IMR-90 (cell line): ENCODE measurements at regions not wholly inside any gene's neighbourhood (a gene's known extent, or its start where the extent isn't known, plus 50 kb on each side); places are given as distances from the start of the nearest gene placed in this dataset.

Experiments
- ATAC-seq: fragments of 200-7000 bp; cut with Tn5 transposase; 2 replicates; pipeline ENCODE4 v1.9.1; 2020; ENCODE audit warnings: low read depth, mild to moderate bottlenecking, moderate library complexity
- BruUV-seq: library from RNA; stranded (reverse); fragments of 400-500 nt; replicated peaks from 2 replicates; lab custom pipeline; 2021; lab: Mats Ljungman, UMichigan
- CTCF ChIA-PET: fragments of 300-600 bp; formaldehyde crosslinking; extraction: SDS; loops from one replicate; lab custom pipeline; 2021; ENCODE audit warnings: antibody characterized with exemption; lab: Yijun Ruan, JAX
- POLR2A ChIA-PET: fragments of 300-600 bp; sonication (Branson Sonifier 250); formaldehyde crosslinking; loops from one replicate; lab custom pipeline; 2022; ENCODE audit warnings: antibody characterized with exemption; ENCODE audit not compliant: unreplicated experiment; lab: Charles Lee
- DNase-seq: peaks from one replicate; pipeline ENCODE4 v3.0.0; 2013
- H2AFZ ChIP-seq: replicated peaks from 2 replicates; pipeline ENCODE3; 2013; ENCODE audit warnings: low read length, mild to moderate bottlenecking; ENCODE audit not compliant: poor library complexity
- H2AK5ac ChIP-seq: 2 replicates; pipeline ENCODE4 v1.6.1; 2013; ENCODE audit warnings: low read depth, low read length, inconsistent platforms
- H2AK9ac ChIP-seq: replicated peaks from 2 replicates; pipeline ENCODE3; 2013; ENCODE audit warnings: mild to moderate bottlenecking, low read depth, low read length, moderate library complexity; ENCODE audit not compliant: poor library complexity
- H2BK120ac ChIP-seq: 2 replicates; pipeline ENCODE4 v1.6.1; 2013; ENCODE audit warnings: low read depth, low read length, inconsistent platforms
- H2BK15ac ChIP-seq: 3 replicates; pipeline ENCODE4 v1.6.1; 2013; ENCODE audit warnings: low read depth, low read length, inconsistent platforms
- H2BK20ac ChIP-seq: 2 replicates; pipeline ENCODE4 v1.6.1; 2013; ENCODE audit warnings: low read depth, mild to moderate bottlenecking, inconsistent platforms, low read length, moderate library complexity
- H2BK5ac ChIP-seq: 2 replicates; pipeline ENCODE4 v1.6.1; 2013; ENCODE audit warnings: mild to moderate bottlenecking, low read depth, low read length, inconsistent platforms; ENCODE audit not compliant: poor library complexity, severe bottlenecking
- H3K14ac ChIP-seq: replicated peaks from 2 replicates; pipeline ENCODE4 v1.6.1; 2013; ENCODE audit warnings: low read depth, low read length, inconsistent platforms
- H3K18ac ChIP-seq: 2 replicates; pipeline ENCODE4 v1.6.1; 2013; ENCODE audit warnings: low read depth, low read length, control low read depth
- H3K23ac ChIP-seq: 2 replicates; pipeline ENCODE4 v1.6.1; 2013; ENCODE audit warnings: low read depth, low read length, inconsistent platforms
- H3K27ac ChIP-seq: 2 replicates; pipeline ENCODE4 v1.5.1; 2013; ENCODE audit warnings: mild to moderate bottlenecking, control low read depth, low read length; ENCODE audit not compliant: insufficient read depth
- H3K27me3 ChIP-seq: 2 replicates; pipeline ENCODE4 v1.6.1; 2013; ENCODE audit warnings: low read length; ENCODE audit not compliant: control insufficient read depth, insufficient read depth
- H3K36me3 ChIP-seq: 2 replicates; pipeline ENCODE4 v1.6.1; 2013; ENCODE audit warnings: low read length, mixed read lengths; ENCODE audit not compliant: control insufficient read depth, insufficient read depth
- H3K4ac ChIP-seq: 2 replicates; pipeline ENCODE4 v1.6.1; 2013; ENCODE audit warnings: low read depth, low read length, inconsistent platforms
- H3K4me1 ChIP-seq: 2 replicates; pipeline ENCODE4 v1.6.1; 2013; ENCODE audit warnings: low read length, mixed read lengths; ENCODE audit not compliant: control insufficient read depth, insufficient read depth
- H3K4me2 ChIP-seq: 2 replicates; pipeline ENCODE4 v1.6.1; 2013; ENCODE audit warnings: low read depth, mild to moderate bottlenecking, control low read depth, low read length, moderate library complexity
- H3K4me3 ChIP-seq: 2 replicates; pipeline ENCODE4 v1.5.1; 2013; ENCODE audit warnings: low read depth, mild to moderate bottlenecking, control low read depth, low read length, moderate library complexity; ENCODE audit not compliant: insufficient read depth
- H3K56ac ChIP-seq: 2 replicates; pipeline ENCODE4 v1.6.1; 2013; ENCODE audit warnings: low read length, inconsistent platforms; ENCODE audit not compliant: insufficient read depth; ENCODE audit errors: extremely low read depth
- H3K79me1 ChIP-seq, 2 experiments: 2 replicates each; pipeline ENCODE4 v1.6.1; 2013; ENCODE audit warnings: low read length in 2 of 2, inconsistent platforms in 1 of 2, low read depth in 1 of 2
- H3K9ac ChIP-seq: 2 replicates; pipeline ENCODE4 v1.6.1; 2013; ENCODE audit warnings: low read depth, low read length, control low read depth
- H3K9me1 ChIP-seq: 2 replicates; pipeline ENCODE4 v1.6.1; 2013; ENCODE audit warnings: low read length, inconsistent platforms; ENCODE audit not compliant: insufficient read depth
- H3K9me3 ChIP-seq: 2 replicates; pipeline ENCODE4 v1.6.1; 2013; ENCODE audit warnings: low read length; ENCODE audit not compliant: control insufficient read depth, insufficient read depth
- H4K20me1 ChIP-seq: 2 replicates; pipeline ENCODE4 v1.6.1; 2013; ENCODE audit warnings: low read length, inconsistent platforms; ENCODE audit not compliant: insufficient read depth
- H4K5ac ChIP-seq: 2 replicates; pipeline ENCODE4 v1.6.1; 2013; ENCODE audit warnings: mild to moderate bottlenecking, low read depth, low read length, control low read depth
- H4K8ac ChIP-seq, 2 experiments: 2 replicates each; pipeline ENCODE4 v1.6.1; 2013; ENCODE audit warnings: low read depth in 2 of 2, low read length in 2 of 2, control low read depth in 1 of 2, inconsistent platforms in 1 of 2
- H4K91ac ChIP-seq: 2 replicates; pipeline ENCODE4 v1.6.1; 2013; ENCODE audit warnings: low read depth, low read length, inconsistent platforms; ENCODE audit not compliant: insufficient read depth
- BHLHE40 ChIP-seq: fragments of 150-350 bp; IDR thresholded peaks from 2 replicates; pipeline ENCODE4 v1.6.1; 2016; ENCODE audit warnings: mild to moderate bottlenecking, low read depth, low read length
- CEBPB ChIP-seq: IDR thresholded peaks from 2 replicates; pipeline ENCODE4 v1.6.1; 2012; ENCODE audit warnings: low read depth, low read length, improper control_type of control experiment
- CHD1 ChIP-seq: IDR thresholded peaks from 2 replicates; pipeline ENCODE4 v1.6.1; 2012; ENCODE audit warnings: low read depth, low read length, improper control_type of control experiment
- FOS ChIP-seq: fragments of 150-350 bp; IDR thresholded peaks from 2 replicates; pipeline ENCODE4 v1.6.1; 2016; ENCODE audit warnings: low read depth, low read length
- MAFK ChIP-seq: IDR thresholded peaks from 2 replicates; pipeline ENCODE4 v1.6.1; 2012; ENCODE audit warnings: low read depth, low read length, improper control_type of control experiment
- MAZ ChIP-seq: IDR thresholded peaks from 2 replicates; pipeline ENCODE4 v1.6.1; 2012; ENCODE audit warnings: low read depth, mild to moderate bottlenecking, low read length, improper control_type of control experiment, moderate library complexity, borderline replicate concordance
- MXI1 ChIP-seq: IDR thresholded peaks from 2 replicates; pipeline ENCODE4 v1.6.1; 2012; ENCODE audit warnings: low read depth, mild to moderate bottlenecking, low read length, moderate library complexity, borderline replicate concordance
- NFE2L2 ChIP-seq: fragments of 150-350 bp; IDR thresholded peaks from 2 replicates; pipeline ENCODE4 v1.6.1; 2016; ENCODE audit warnings: low read depth, mild to moderate bottlenecking, low read length
- POLR2A ChIP-seq: IDR thresholded peaks from 2 replicates; pipeline ENCODE4 v1.6.1; 2012; ENCODE audit warnings: mild to moderate bottlenecking, low read depth, low read length
- RAD21 ChIP-seq: IDR thresholded peaks from 2 replicates; pipeline ENCODE4 v1.6.1; 2012; ENCODE audit warnings: low read length, improper control_type of control experiment
- RCOR1 ChIP-seq: IDR thresholded peaks from 2 replicates; pipeline ENCODE4 v1.6.1; 2012; ENCODE audit warnings: mild to moderate bottlenecking, low read length, improper control_type of control experiment; ENCODE audit not compliant: insufficient replicate concordance
- RFX5 ChIP-seq: IDR thresholded peaks from 2 replicates; pipeline ENCODE4 v1.8.0; 2012; ENCODE audit warnings: low read depth, mild to moderate bottlenecking, low read length, moderate library complexity
- SMC3 ChIP-seq: fragments of 150-350 bp; IDR thresholded peaks from 2 replicates; pipeline ENCODE4 v1.6.1; 2016; ENCODE audit warnings: low read depth, mild to moderate bottlenecking, antibody characterized with exemption, low read length, moderate library complexity
- WGBS, 2 experiments: methylation state at CpG; one replicate each; pipeline versions ENCODE4 v1.1.5 to v1.1.7; 2013; ENCODE audit warnings: missing lambda C conversion rate in 2 of 2; ENCODE audit not compliant: insufficient read length in 1 of 2; ENCODE audit errors: extremely low coverage in 2 of 2; 5-methylcytosine and 5-hydroxymethylcytosine counted together
- dilution Hi-C: fragments of 300-500 bp; cut with HindIII; formaldehyde crosslinking; loops from one replicate; pipeline ENCODE4 v1.14.3; 2018; ENCODE audit warnings: low sequenced_read_pairs; ENCODE audit not compliant: unreplicated experiment
- in situ Hi-C: fragments of 300-500 bp; cut with MboI; formaldehyde crosslinking; loops from 3 replicates; pipeline ENCODE4 v1.14.3; 2019; ENCODE audit warnings: low sequenced_read_pairs, inconsistent platforms, mixed read lengths
- intact Hi-C: fragments of 100-400 bp; cut with micrococcal nuclease; formaldehyde crosslinking; loops from 2 replicates; pipeline ENCODE4 v1.10.0; 2022
- TF ChIP-seq, protein P1 (sequence below): fragments of 150-350 bp; IDR thresholded peaks from 2 replicates; pipeline ENCODE4 v1.6.1; 2017; ENCODE audit warnings: mild to moderate bottlenecking, antibody characterized with exemption, low read length, low read depth
- TF ChIP-seq, protein P2 (sequence below): fragments of 150-350 bp; IDR thresholded peaks from 2 replicates; pipeline ENCODE4 v1.6.1; 2016; ENCODE audit warnings: low read depth, mild to moderate bottlenecking, low read length, moderate library complexity, borderline replicate concordance
- TF ChIP-seq, protein P3 (sequence below): conservative IDR thresholded peaks from 2 replicates; pipeline ENCODE4 v1.5.1; 2012; ENCODE audit warnings: mild to moderate bottlenecking, low read depth, low read length, improper control_type of control experiment

DNA sequence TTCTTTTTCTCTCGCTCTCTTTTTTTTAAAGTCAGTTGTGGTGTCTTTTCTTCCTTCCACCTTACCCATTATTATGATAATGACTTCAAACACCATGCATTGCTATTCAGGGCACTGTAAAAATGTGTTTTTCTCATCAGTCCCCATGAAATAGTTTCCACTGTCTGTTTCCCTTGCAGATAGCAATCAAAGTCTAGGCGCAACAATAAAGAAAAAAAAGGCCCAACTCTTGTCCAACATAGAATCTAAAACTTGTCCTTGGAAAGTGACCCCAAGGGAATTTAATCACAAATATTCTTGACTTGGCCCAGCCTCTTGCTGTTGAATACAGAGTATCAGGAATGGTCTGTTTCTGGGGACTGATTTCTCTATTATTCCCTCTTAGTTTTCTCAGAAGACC, 382.5 kb downstream of the PLPP3 start:
- Histone ChIP-seq H3K56ac (no peak overlapping the region), H3K4me2 (no peak overlapping the region), H3K23ac (no peak overlapping the region), H3K14ac (no peak overlapping the region), H3K4ac (no peak overlapping the region), H4K91ac (no peak overlapping the region), H2AK9ac (no peak overlapping the region), H3K79me1 (no peaks in the 10 kb centered on the region), H3K27ac (no peak overlapping the region), H3K27me3 (no peaks in the 10 kb centered on the region; the same call in 1 of the 2 replicates), H3K9ac (no peak overlapping the region), H4K5ac (no peak overlapping the region), H4K20me1 (no peaks in the 10 kb centered on the region), H3K36me3 (no peaks in the 10 kb centered on the region), H2BK120ac (no peak overlapping the region), H2BK5ac (no peak overlapping the region), H2AK5ac (no peak overlapping the region), H2BK15ac (no peak overlapping the region), H2AFZ (no peak overlapping the region), H3K4me1 (peaks cover 5% of the 10 kb centered on the region), H2BK20ac (no peak overlapping the region), H3K18ac (no peak overlapping the region), H3K9me3 (no peaks in the 10 kb centered on the region), H4K8ac (no peak overlapping the region), H3K4me3 (no peak overlapping the region), H3K9me1 (no peaks in the 10 kb centered on the region; the same call in 1 of the 2 replicates)
- no TSS peak for BruUV-seq
- WGBS, 2 experiments, result no CpG with 5 or more reads among the region's 2 CpGs
- POLR2A ChIA-PET, result no interaction called here
- CTCF ChIA-PET, result no interaction called here
- TF ChIP-seq BHLHE40 (no peak), MAFK (no peak), SMC3 (no peak), POLR2A (no peak), NFE2L2 (no peak), RAD21 (no peak), RFX5 (no peak), CHD1 (no peak), FOS (no peak), CEBPB (no peak), MXI1 (no peak), RCOR1 (no peak), MAZ (no peak)
- TF ChIP-seq, protein P1, sequence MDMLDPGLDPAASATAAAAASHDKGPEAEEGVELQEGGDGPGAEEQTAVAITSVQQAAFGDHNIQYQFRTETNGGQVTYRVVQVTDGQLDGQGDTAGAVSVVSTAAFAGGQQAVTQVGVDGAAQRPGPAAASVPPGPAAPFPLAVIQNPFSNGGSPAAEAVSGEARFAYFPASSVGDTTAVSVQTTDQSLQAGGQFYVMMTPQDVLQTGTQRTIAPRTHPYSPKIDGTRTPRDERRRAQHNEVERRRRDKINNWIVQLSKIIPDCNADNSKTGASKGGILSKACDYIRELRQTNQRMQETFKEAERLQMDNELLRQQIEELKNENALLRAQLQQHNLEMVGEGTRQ, result no peak
- TF ChIP-seq, protein P2, sequence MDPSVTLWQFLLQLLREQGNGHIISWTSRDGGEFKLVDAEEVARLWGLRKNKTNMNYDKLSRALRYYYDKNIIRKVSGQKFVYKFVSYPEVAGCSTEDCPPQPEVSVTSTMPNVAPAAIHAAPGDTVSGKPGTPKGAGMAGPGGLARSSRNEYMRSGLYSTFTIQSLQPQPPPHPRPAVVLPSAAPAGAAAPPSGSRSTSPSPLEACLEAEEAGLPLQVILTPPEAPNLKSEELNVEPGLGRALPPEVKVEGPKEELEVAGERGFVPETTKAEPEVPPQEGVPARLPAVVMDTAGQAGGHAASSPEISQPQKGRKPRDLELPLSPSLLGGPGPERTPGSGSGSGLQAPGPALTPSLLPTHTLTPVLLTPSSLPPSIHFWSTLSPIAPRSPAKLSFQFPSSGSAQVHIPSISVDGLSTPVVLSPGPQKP, result no peak
- TF ChIP-seq, protein P3, sequence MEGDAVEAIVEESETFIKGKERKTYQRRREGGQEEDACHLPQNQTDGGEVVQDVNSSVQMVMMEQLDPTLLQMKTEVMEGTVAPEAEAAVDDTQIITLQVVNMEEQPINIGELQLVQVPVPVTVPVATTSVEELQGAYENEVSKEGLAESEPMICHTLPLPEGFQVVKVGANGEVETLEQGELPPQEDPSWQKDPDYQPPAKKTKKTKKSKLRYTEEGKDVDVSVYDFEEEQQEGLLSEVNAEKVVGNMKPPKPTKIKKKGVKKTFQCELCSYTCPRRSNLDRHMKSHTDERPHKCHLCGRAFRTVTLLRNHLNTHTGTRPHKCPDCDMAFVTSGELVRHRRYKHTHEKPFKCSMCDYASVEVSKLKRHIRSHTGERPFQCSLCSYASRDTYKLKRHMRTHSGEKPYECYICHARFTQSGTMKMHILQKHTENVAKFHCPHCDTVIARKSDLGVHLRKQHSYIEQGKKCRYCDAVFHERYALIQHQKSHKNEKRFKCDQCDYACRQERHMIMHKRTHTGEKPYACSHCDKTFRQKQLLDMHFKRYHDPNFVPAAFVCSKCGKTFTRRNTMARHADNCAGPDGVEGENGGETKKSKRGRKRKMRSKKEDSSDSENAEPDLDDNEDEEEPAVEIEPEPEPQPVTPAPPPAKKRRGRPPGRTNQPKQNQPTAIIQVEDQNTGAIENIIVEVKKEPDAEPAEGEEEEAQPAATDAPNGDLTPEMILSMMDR, result no peak
- DNase-seq (no peak), ATAC-seq (no peak)
- dilution Hi-C loops, result no loop called here
- intact Hi-C loops, result no loop called here
- in situ Hi-C loops, result no loop called here
